Trophoblast cell (in vitro differentiated cells and primary cell): ENCODE measurements at regions not wholly inside any gene's neighbourhood (a gene's known extent, or its start where the extent isn't known, plus 50 kb on each side); places are given as distances from the start of the nearest gene placed in this dataset.

Experiments used
- DNase-seq, 2 donors: peaks; one replicate each; pipeline ENCODE4 v3.0.0-alpha.2; 2016
- H2AFZ ChIP-seq: 2 replicates; pipeline ENCODE4 v1.6.1; 2013; ENCODE audit warnings: low read length, moderate library complexity, mild to moderate bottlenecking; ENCODE audit not compliant: insufficient read depth, poor library complexity
- H2AK5ac ChIP-seq: 2 replicates; pipeline ENCODE4 v1.6.1; 2013; ENCODE audit warnings: mild to moderate bottlenecking, low read length
- H2BK120ac ChIP-seq: 2 replicates; pipeline ENCODE4 v1.6.1; 2013; ENCODE audit warnings: low read length, mild to moderate bottlenecking, moderate library complexity; ENCODE audit not compliant: insufficient read depth, poor library complexity
- H2BK12ac ChIP-seq: 2 replicates; pipeline ENCODE4 v1.6.1; 2013; ENCODE audit warnings: mild to moderate bottlenecking, low read length, moderate library complexity
- H2BK5ac ChIP-seq: 2 replicates; pipeline ENCODE4 v1.6.1; 2013; ENCODE audit warnings: low read length, low read depth, moderate library complexity, mild to moderate bottlenecking; ENCODE audit not compliant: poor library complexity
- H3K14ac ChIP-seq: 2 replicates; pipeline ENCODE4 v1.6.1; 2013; ENCODE audit warnings: mild to moderate bottlenecking, low read length
- H3K18ac ChIP-seq: 2 replicates; pipeline ENCODE4 v1.6.1; 2013; ENCODE audit warnings: mild to moderate bottlenecking, low read length
- H3K23ac ChIP-seq: 2 replicates; pipeline ENCODE4 v1.6.1; 2013; ENCODE audit warnings: low read length
- H3K27ac ChIP-seq: 2 replicates; pipeline ENCODE4 v1.5.1; 2013; ENCODE audit warnings: low read depth, mild to moderate bottlenecking, inconsistent platforms, low read length, moderate library complexity
- H3K27me3 ChIP-seq: 2 replicates; pipeline ENCODE4 v1.6.1; 2013; ENCODE audit warnings: inconsistent platforms, mild to moderate bottlenecking, low read length, moderate library complexity; ENCODE audit not compliant: insufficient read depth
- H3K36me3 ChIP-seq, 2 experiments: 1 replicate in 1 of 2; 2 replicates in 1 of 2; pipeline ENCODE4 v1.6.1; 2013; ENCODE audit warnings: low read length in 2 of 2, mild to moderate bottlenecking in 2 of 2, moderate library complexity in 1 of 2; ENCODE audit not compliant: insufficient read depth in 2 of 2, control insufficient read depth in 1 of 2
- H3K4ac ChIP-seq: 2 replicates; pipeline ENCODE4 v1.6.1; 2013; ENCODE audit warnings: low read depth, mild to moderate bottlenecking, low read length, moderate library complexity
- H3K4me1 ChIP-seq, 2 experiments: 1 replicate in 1 of 2; 2 replicates in 1 of 2; pipeline ENCODE4 v1.6.1; 2013; ENCODE audit warnings: low read length in 2 of 2, mild to moderate bottlenecking in 2 of 2, moderate library complexity in 1 of 2; ENCODE audit not compliant: insufficient read depth in 2 of 2, control insufficient read depth in 1 of 2
- H3K4me2 ChIP-seq: 2 replicates; pipeline ENCODE4 v1.6.1; 2013; ENCODE audit warnings: inconsistent platforms, mild to moderate bottlenecking, low read length, moderate library complexity
- H3K4me3 ChIP-seq: 2 replicates; pipeline ENCODE4 v1.5.1; 2013; ENCODE audit warnings: mild to moderate bottlenecking, low read depth, low read length, inconsistent platforms
- H3K79me1 ChIP-seq: one replicate; pipeline ENCODE4 v1.6.1; 2013; ENCODE audit warnings: low read length
- H3K79me2 ChIP-seq: 2 replicates; pipeline ENCODE4 v1.6.1; 2013; ENCODE audit warnings: low read length, mild to moderate bottlenecking; ENCODE audit not compliant: control insufficient read depth, insufficient read depth, poor library complexity
- H3K9ac ChIP-seq: 2 replicates; pipeline ENCODE4 v1.6.1; 2013; ENCODE audit warnings: mild to moderate bottlenecking, low read length
- H3K9me3 ChIP-seq: 2 replicates; pipeline ENCODE4 v1.6.1; 2013; ENCODE audit warnings: low read depth, mild to moderate bottlenecking, control low read depth, inconsistent platforms, low read length; ENCODE audit not compliant: insufficient read depth
- H4K12ac ChIP-seq: 2 replicates; pipeline ENCODE4 v1.6.1; 2013; ENCODE audit warnings: low read depth, mild to moderate bottlenecking, low read length, moderate library complexity
- H4K8ac ChIP-seq: 2 replicates; pipeline ENCODE4 v1.6.1; 2013; ENCODE audit warnings: low read depth, mild to moderate bottlenecking, low read length, moderate library complexity
- H4K91ac ChIP-seq: one replicate; pipeline ENCODE4 v1.6.1; 2013; ENCODE audit warnings: low read depth, mild to moderate bottlenecking, low read length, moderate library complexity
- WGBS: extraction: QIAGEN DNeasy Blood & Tissue Kit; methylation state at CpG from one replicate; pipeline ENCODE4 v1.1.7; 2013; ENCODE audit warnings: missing lambda C conversion rate; ENCODE audit not compliant: insufficient read length, insufficient coverage; ENCODE audit errors: extremely low coverage; 5-methylcytosine and 5-hydroxymethylcytosine counted together

GRCh38 chr22:47308886-47309285 lies 546.4 kb downstream of the TBC1D22A start:
- H3K27ac ChIP-seq, result no peak overlapping the region
- H3K4me2 ChIP-seq, result no peak overlapping the region
- no peaks in the 10 kb centered on the region for H3K79me1 ChIP-seq
- H3K9ac ChIP-seq, result no peak overlapping the region
- no CpG with 5 or more reads among the region's 2 CpGs for WGBS
- no peak overlapping the region for H4K12ac ChIP-seq
- no peak overlapping the region for H3K4ac ChIP-seq
- H2BK5ac ChIP-seq, result no peak overlapping the region
- H3K18ac ChIP-seq, result no peak overlapping the region
- H2AFZ ChIP-seq, result no peak overlapping the region
- H4K8ac ChIP-seq, result no peak overlapping the region
- no peak overlapping the region for H2AK5ac ChIP-seq
- no peak overlapping the region for H3K23ac ChIP-seq
- H3K4me3 ChIP-seq, result no peak overlapping the region
- H3K4me1 ChIP-seq, result no peaks in the 10 kb centered on the region
- no peak for DNase-seq
- H3K27me3 ChIP-seq, result no peaks in the 10 kb centered on the region
- H3K79me2 ChIP-seq, result no peaks in the 10 kb centered on the region
- no peaks in the 10 kb centered on the region for H3K36me3 ChIP-seq
- H3K9me3 ChIP-seq, result peaks cover 27% of the 10 kb centered on the region
- H2BK120ac ChIP-seq, result no peak overlapping the region
- H3K14ac ChIP-seq, result no peak overlapping the region
- H2BK12ac ChIP-seq, result no peak overlapping the region
- no peak overlapping the region for H4K91ac ChIP-seq

GRCh38 chr22:47307822-47308221 lies 545.4 kb downstream of the TBC1D22A start:
- Histone ChIP-seq H3K27ac (no peak overlapping the region), H3K9me3 (peaks cover 36% of the 10 kb centered on the region), H3K9ac (no peak overlapping the region), H3K4ac (no peak overlapping the region), H4K91ac (no peak overlapping the region), H2BK12ac (no peak overlapping the region), H2AK5ac (no peak overlapping the region), H2AFZ (no peak overlapping the region), H3K79me1 (no peaks in the 10 kb centered on the region), H2BK120ac (no peak overlapping the region), H3K27me3 (no peaks in the 10 kb centered on the region), H3K23ac (no peak overlapping the region), H3K4me3 (no peak overlapping the region), H3K14ac (no peak overlapping the region), H3K18ac (no peak overlapping the region), H4K12ac (no peak overlapping the region), H3K4me1 (no peaks in the 10 kb centered on the region), H2BK5ac (no peak overlapping the region), H3K36me3 (no peaks in the 10 kb centered on the region), H3K4me2 (no peak overlapping the region), H4K8ac (no peak overlapping the region), H3K79me2 (no peaks in the 10 kb centered on the region)
- DNase-seq, result no peak
- WGBS, result no CpG with 5 or more reads among the region's 6 CpGs

- no CpG with 5 or more reads among the region's 5 CpGs for WGBS
- H3K14ac ChIP-seq, result no peak overlapping the region
- H2BK12ac ChIP-seq, result no peak overlapping the region
- H3K27ac ChIP-seq, result no peak overlapping the region
- no peak overlapping the region for H2BK5ac ChIP-seq
- no peak overlapping the region for H3K18ac ChIP-seq
- no peak overlapping the region for H3K23ac ChIP-seq
- no peak overlapping the region for H3K9ac ChIP-seq
- H3K4me3 ChIP-seq, result no peak overlapping the region
- H2AK5ac ChIP-seq, result no peak overlapping the region
- no peaks in the 10 kb centered on the region for H3K79me1 ChIP-seq
- H2BK120ac ChIP-seq, result no peak overlapping the region
- no peaks in the 10 kb centered on the region for H3K79me2 ChIP-seq
- H3K4ac ChIP-seq, result no peak overlapping the region
- no peak overlapping the region for H3K4me2 ChIP-seq
- H3K27me3 ChIP-seq, result no peaks in the 10 kb centered on the region
- no peaks in the 10 kb centered on the region for H3K4me1 ChIP-seq
- DNase-seq, result no peak
- H4K91ac ChIP-seq, result no peak overlapping the region
- no peak overlapping the region for H4K12ac ChIP-seq
- peaks cover 37% of the 10 kb centered on the region for H3K9me3 ChIP-seq
- no peaks in the 10 kb centered on the region for H3K36me3 ChIP-seq
- no peak overlapping the region for H2AFZ ChIP-seq
- H4K8ac ChIP-seq, result no peak overlapping the region
Measured at GRCh38 chr22:47307326-47307725, 544.9 kb downstream of the TBC1D22A start.

DNA sequence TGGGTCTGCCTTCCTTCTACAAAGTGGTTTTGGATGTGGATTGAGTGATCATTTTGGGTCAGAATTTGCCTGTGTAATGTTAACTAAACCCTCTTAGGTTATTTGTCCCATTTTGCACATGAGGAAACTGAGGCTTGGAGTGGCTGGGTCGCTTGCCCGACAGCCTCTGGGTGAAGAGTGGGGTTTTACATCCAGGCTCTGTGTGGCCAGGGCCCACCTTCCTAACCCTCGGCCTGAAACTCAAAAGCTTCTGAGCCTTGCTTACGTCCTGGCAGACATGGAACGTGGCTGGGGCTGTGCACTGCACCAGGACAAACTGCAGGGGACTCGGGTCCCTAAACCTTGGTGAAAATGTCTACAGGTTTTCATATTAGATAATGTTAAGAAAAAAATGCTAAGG lies 542.4 kb downstream of the TBC1D22A start:
- no peak overlapping the region for H2AFZ ChIP-seq
- H3K14ac ChIP-seq, result no peak overlapping the region
- no peak overlapping the region for H2BK120ac ChIP-seq
- H3K4me3 ChIP-seq, result no peak overlapping the region
- H3K79me1 ChIP-seq, result no peaks in the 10 kb centered on the region
- H3K4me1 ChIP-seq, result no peaks in the 10 kb centered on the region
- no peak overlapping the region for H3K4me2 ChIP-seq
- H3K18ac ChIP-seq, result no peak overlapping the region
- H2AK5ac ChIP-seq, result no peak overlapping the region
- H3K27ac ChIP-seq, result no peak overlapping the region
- H3K23ac ChIP-seq, result no peak overlapping the region
- peaks cover 56% of the 10 kb centered on the region for H3K9me3 ChIP-seq
- WGBS, result no CpG with 5 or more reads among the region's 6 CpGs
- no peak overlapping the region for H4K12ac ChIP-seq
- no peaks in the 10 kb centered on the region for H3K36me3 ChIP-seq
- H3K4ac ChIP-seq, result no peak overlapping the region
- DNase-seq, result no peak
- H3K9ac ChIP-seq, result no peak overlapping the region
- H2BK12ac ChIP-seq, result no peak overlapping the region
- no peaks in the 10 kb centered on the region for H3K27me3 ChIP-seq
- no peak overlapping the region for H4K8ac ChIP-seq
- no peak overlapping the region for H4K91ac ChIP-seq
- H2BK5ac ChIP-seq, result no peak overlapping the region
- no peaks in the 10 kb centered on the region for H3K79me2 ChIP-seq
